Stomach (tissue), 4 donors: ENCODE measurements at regions not wholly inside any gene's neighbourhood (a gene's known extent, or its start where the extent isn't known, plus 50 kb on each side); places are given as distances from the start of the nearest gene placed in this dataset.

Source experiments
- CTCF ChIP-seq, 7 experiments: fragments of 450-650 bp in 4 of 7; fragments of 200-600 bp in 3 of 7; sonication (generic) in 3 of 7; IDR thresholded peaks; one replicate each; pipeline ENCODE4 v1.5.1; 2016 to 2019; ENCODE audit warnings: antibody characterized with exemption in 7 of 7, control low read depth in 2 of 7, mild to moderate bottlenecking in 1 of 7
- POLR2A ChIP-seq, 4 donors: fragments of 450-650 bp; IDR thresholded peaks; one replicate each; pipeline ENCODE4 v1.6.1; 2016; ENCODE audit warnings: antibody characterized with exemption in 4 of 4, control low read depth in 2 of 4, mild to moderate bottlenecking in 1 of 4, moderate library complexity in 1 of 4
- POLR2AphosphoS5 ChIP-seq, 3 donors: sonication (generic); formaldehyde crosslinking; IDR thresholded peaks; one replicate each; pipeline ENCODE4 v1.6.1; 2016; ENCODE audit warnings: antibody characterized with exemption in 3 of 3

GRCh38 chr3:167884481-167884880 is 149.0 kb downstream of the SERPINI1 start:
- TF ChIP-seq CTCF (IDR thresholded peaks at IDR 0.05) (no peak), POLR2A (IDR thresholded peaks at IDR 0.05) (no peak), POLR2AphosphoS5 (IDR thresholded peaks at IDR 0.05) (no peak)
